ENCODE measurements at regions not wholly inside any gene's neighbourhood (a gene's known extent, or its start where the extent isn't known, plus 50 kb on each side); places are given as distances from the start of the nearest gene placed in this dataset.

DNA sequence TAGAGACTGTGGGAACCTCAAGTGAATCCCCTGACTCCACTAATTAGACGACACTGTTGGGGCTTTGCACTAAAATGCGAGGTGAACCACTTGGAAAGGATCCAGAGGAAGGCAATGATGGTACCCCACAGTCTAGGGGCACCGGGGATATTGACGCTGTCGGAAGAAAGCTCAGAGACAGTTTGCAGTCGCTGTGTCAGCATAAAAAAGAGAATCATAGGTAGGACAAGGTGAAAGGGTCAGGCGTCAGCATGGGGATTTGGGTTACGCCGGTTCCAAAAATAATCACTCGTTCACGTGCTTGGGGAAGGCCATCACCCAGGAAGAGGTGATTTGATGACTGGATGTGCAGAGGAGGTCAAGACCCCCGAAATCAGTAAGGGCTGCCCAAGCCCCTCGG is 598.0 kb upstream of the NOX3 start:
- Histone ChIP-seq H3K36me3 (ENCODE audit: control insufficient read depth in 4 of 4, insufficient read depth in 4 of 4, low read length in 4 of 4) (no peaks in the 10 kb centered on the region), H3K27me3 (ENCODE audit: control insufficient read depth in 3 of 3, insufficient read depth in 3 of 3, low read length in 2 of 3) (no peaks in the 10 kb centered on the region), H3K4me3 (no peak overlapping the region), H3K9me3 (ENCODE audit: control insufficient read depth in 4 of 4, insufficient read depth in 3 of 4, low read length in 3 of 4) (peaks cover 0 to 2% (median under 1%) of the 10 kb centered on the region in 4 donors), H3K27ac (ENCODE audit: low read depth in 1 of 2, low read length in 1 of 2) (no peak overlapping the region), H3K9ac (ENCODE audit: insufficient read depth in 1 of 2, low read length in 2 of 2) (no peak overlapping the region), H3K4me1 (ENCODE audit: control insufficient read depth in 5 of 5, insufficient read depth in 5 of 5, low read length in 5 of 5) (no peaks in the 10 kb centered on the region)
- WGBS, 2 donors = 93 to 96% methylated on average over 13 of the region's 13 CpGs
- ATAC-seq (ENCODE audit: insufficient read depth, low FRiP score) = no peak
- TF ChIP-seq, protein P1, sequence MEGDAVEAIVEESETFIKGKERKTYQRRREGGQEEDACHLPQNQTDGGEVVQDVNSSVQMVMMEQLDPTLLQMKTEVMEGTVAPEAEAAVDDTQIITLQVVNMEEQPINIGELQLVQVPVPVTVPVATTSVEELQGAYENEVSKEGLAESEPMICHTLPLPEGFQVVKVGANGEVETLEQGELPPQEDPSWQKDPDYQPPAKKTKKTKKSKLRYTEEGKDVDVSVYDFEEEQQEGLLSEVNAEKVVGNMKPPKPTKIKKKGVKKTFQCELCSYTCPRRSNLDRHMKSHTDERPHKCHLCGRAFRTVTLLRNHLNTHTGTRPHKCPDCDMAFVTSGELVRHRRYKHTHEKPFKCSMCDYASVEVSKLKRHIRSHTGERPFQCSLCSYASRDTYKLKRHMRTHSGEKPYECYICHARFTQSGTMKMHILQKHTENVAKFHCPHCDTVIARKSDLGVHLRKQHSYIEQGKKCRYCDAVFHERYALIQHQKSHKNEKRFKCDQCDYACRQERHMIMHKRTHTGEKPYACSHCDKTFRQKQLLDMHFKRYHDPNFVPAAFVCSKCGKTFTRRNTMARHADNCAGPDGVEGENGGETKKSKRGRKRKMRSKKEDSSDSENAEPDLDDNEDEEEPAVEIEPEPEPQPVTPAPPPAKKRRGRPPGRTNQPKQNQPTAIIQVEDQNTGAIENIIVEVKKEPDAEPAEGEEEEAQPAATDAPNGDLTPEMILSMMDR (IDR thresholded peaks at IDR 0.05; ENCODE audit: control extremely low read depth, extremely low read depth) = no peak
- DNase-seq = no peak

DNA sequence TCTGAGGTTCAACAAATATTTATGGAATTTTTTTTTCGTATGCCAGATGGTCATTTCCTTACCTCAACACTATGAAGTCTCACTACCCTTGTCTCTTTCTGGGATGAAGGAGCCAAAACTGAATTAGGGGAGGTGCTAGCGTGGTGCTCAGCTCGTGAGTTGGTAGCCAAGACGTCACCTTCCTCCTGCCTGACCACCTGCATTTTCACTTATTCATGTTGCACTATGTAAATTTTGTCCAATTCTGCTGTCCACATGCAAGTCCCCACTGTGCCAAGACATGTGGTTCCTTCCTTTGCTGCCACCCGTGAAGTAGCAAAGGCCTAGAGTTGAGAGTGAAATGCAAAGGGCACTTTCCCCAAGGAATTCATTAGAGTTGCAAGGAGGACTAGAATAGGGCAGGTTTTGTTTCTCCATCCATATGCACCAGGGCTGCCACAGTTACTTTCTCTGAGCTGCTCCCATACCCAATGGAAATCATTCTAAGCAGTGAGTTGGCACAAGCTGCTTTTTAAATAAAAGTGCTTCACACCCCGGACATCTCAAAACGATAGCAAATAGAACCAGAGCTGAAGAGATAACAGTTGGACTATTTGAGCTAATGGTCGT is 591.3 kb upstream of the NOX3 start:
- TF ChIP-seq, protein P1 (IDR thresholded peaks at IDR 0.05; ENCODE audit: control extremely low read depth, extremely low read depth) = no peak
- 77 to 83% methylated on average over 8 of the region's 8 CpGs for WGBS, 2 donors
- Histone ChIP-seq H3K4me3 (no peak overlapping the region), H3K27me3 (ENCODE audit: control insufficient read depth in 3 of 3, insufficient read depth in 3 of 3, low read length in 2 of 3) (no peaks in the 10 kb centered on the region), H3K4me1 (ENCODE audit: control insufficient read depth in 5 of 5, insufficient read depth in 5 of 5, low read length in 5 of 5) (peaks cover 0 to 23% (median 1%) of the 10 kb centered on the region in 5 donors), H3K27ac (ENCODE audit: low read depth in 1 of 2, low read length in 1 of 2) (no peak overlapping the region), H3K9ac (ENCODE audit: insufficient read depth in 1 of 2, low read length in 2 of 2) (no peak overlapping the region), H3K9me3 (ENCODE audit: control insufficient read depth in 4 of 4, insufficient read depth in 3 of 4, low read length in 3 of 4) (peaks cover 0 to 3% (median under 1%) of the 10 kb centered on the region in 4 donors), H3K36me3 (ENCODE audit: control insufficient read depth in 4 of 4, insufficient read depth in 4 of 4, low read length in 4 of 4) (no peaks in the 10 kb centered on the region)
- DNase-seq (no peak), ATAC-seq (ENCODE audit: insufficient read depth, low FRiP score) (no peak)

GRCh38 chr6:156046268-156046665 is 590.6 kb upstream of the NOX3 start:
- ATAC-seq (ENCODE audit: insufficient read depth, low FRiP score) = no peak
- TF ChIP-seq, protein P1 (IDR thresholded peaks at IDR 0.05; ENCODE audit: control extremely low read depth, extremely low read depth) = no peak
- Histone ChIP-seq H3K4me1 (ENCODE audit: control insufficient read depth in 5 of 5, insufficient read depth in 5 of 5, low read length in 5 of 5) (peaks cover 0 to 23% (median 1%) of the 10 kb centered on the region in 5 donors), H3K36me3 (ENCODE audit: control insufficient read depth in 4 of 4, insufficient read depth in 4 of 4, low read length in 4 of 4) (no peaks in the 10 kb centered on the region), H3K9me3 (ENCODE audit: control insufficient read depth in 4 of 4, insufficient read depth in 3 of 4, low read length in 3 of 4) (peaks cover 0 to 3% (median under 1%) of the 10 kb centered on the region in 4 donors), H3K27ac (ENCODE audit: low read depth in 1 of 2, low read length in 1 of 2) (no peak overlapping the region), H3K9ac (ENCODE audit: insufficient read depth in 1 of 2, low read length in 2 of 2) (no peak overlapping the region), H3K27me3 (ENCODE audit: control insufficient read depth in 3 of 3, insufficient read depth in 3 of 3, low read length in 2 of 3) (no peaks in the 10 kb centered on the region), H3K4me3 (no peak overlapping the region)
- no peak for DNase-seq
- 63 to 73% methylated on average over 2 of the region's 2 CpGs for WGBS, 2 donors
